ENCODE measurements at regions not wholly inside any gene's neighbourhood (a gene's known extent, or its start where the extent isn't known, plus 50 kb on each side); places are given as distances from the start of the nearest gene placed in this dataset.

DNA sequence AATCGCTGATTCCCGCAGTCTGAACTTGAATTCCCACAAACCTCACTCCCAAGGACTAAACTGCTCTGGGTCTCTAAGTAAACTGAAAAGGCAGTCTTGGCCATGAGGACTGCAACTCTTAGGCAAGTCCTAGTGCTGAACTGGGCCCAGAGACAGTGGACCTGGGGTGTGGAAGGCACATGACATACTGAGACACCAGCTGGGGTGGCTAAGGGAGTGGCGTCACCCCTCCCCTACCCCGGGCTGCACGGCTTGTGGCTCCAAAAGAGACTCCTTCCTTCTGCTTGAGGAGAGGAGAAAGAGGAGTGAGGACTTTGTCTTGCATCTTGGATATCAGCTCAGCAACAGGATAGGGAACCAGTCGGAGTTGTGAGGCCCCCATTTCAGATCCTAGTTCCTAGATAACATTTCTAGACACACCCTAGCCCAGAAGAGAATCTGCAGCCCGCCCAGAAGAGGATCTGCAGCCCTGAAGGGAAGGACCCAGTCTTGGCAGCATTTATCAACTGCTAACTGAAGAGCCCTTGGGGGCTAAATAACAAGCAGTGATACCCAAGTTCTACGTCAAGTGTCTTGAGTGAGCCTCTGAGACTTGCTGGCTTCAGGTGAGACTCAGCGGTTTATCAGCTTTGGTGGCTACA, 110.7 kb upstream of the C3orf80 start:
- Histone ChIP-seq H3K4me3 (no peak overlapping the region), H3K27ac (no peak overlapping the region)
- DNase-seq (ENCODE audit: low spot score), result peak; percentile 31
- TF ChIP-seq, protein P1, sequence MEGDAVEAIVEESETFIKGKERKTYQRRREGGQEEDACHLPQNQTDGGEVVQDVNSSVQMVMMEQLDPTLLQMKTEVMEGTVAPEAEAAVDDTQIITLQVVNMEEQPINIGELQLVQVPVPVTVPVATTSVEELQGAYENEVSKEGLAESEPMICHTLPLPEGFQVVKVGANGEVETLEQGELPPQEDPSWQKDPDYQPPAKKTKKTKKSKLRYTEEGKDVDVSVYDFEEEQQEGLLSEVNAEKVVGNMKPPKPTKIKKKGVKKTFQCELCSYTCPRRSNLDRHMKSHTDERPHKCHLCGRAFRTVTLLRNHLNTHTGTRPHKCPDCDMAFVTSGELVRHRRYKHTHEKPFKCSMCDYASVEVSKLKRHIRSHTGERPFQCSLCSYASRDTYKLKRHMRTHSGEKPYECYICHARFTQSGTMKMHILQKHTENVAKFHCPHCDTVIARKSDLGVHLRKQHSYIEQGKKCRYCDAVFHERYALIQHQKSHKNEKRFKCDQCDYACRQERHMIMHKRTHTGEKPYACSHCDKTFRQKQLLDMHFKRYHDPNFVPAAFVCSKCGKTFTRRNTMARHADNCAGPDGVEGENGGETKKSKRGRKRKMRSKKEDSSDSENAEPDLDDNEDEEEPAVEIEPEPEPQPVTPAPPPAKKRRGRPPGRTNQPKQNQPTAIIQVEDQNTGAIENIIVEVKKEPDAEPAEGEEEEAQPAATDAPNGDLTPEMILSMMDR (IDR thresholded peaks at IDR 0.05), result no peak

DNA sequence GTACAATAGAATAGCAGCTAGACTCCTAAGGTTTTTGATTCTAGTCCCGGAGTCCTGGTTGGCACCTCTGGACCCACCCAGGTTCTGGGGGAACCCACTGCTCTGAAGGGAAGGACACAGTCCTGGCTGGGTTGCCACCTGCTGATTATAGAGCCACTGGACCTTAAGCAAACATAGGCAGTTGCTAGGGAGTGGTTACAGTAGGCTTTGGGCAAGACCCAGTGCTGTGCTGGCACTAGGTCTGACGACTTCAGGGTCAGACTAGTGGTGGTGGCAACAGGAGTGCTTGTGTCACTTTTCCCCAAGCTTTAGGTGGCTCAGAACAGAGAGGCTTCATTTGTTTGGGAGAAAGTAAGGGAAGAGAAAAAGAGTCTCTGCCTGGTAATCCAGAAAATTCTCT, 109.8 kb upstream of the C3orf80 start:
- no peak overlapping the region for H3K27ac ChIP-seq
- TF ChIP-seq, protein P1 (IDR thresholded peaks at IDR 0.05), result no peak
- no peak for DNase-seq (ENCODE audit: low spot score)

DNA sequence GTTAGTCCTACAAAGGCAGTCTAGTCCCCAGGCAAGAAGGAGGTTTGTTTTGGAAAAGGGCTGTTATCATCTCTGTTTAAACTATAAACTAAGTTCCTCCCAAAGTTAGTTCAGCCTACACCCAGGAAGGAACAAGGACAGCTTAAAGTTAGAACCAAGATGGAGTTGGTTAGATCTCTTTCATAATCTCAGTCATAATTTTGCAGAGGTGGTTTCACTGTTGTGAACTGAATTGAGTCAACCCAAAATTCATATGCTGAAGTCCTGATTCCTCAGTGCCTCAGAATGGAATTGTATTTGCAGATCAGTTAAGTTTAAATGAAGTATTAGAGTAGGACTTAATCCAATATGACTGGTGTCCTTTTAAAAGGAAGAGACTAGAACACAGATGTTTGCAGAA, 101.0 kb upstream of the C3orf80 start:
- no peak overlapping the region for H3K27ac ChIP-seq
- no peak for DNase-seq (ENCODE audit: low spot score)
- TF ChIP-seq, protein P1 (IDR thresholded peaks at IDR 0.05), result no peak
- no peak overlapping the region for H3K4me3 ChIP-seq

More for the DNA sequence above, 109.8 kb upstream of the C3orf80 start:
- no peak overlapping the region for H3K4me3 ChIP-seq

DNA sequence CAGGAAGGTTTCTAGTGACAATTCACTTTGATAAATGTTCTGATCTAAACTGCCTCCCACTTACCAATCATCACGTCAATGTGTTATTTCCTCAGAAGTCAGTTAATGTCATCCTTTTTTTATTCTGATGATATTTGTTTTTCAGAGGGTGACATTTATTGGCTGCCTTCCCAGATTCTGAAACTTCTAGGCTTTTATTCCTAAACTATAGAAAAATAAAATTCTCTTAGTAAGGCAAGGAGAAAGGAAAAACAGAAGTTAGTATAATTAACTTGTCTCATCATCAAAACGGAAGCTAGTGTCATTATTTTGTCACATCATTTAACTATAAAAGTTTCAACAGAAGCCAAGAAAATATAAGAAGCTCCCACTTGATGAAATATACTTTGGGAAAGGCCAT, 100.0 kb upstream of the C3orf80 start:
- Histone ChIP-seq H3K27ac (no peak overlapping the region), H3K4me3 (no peak overlapping the region)
- no peak for DNase-seq (ENCODE audit: low spot score)
- TF ChIP-seq, protein P1 (IDR thresholded peaks at IDR 0.05), result no peak

DNA sequence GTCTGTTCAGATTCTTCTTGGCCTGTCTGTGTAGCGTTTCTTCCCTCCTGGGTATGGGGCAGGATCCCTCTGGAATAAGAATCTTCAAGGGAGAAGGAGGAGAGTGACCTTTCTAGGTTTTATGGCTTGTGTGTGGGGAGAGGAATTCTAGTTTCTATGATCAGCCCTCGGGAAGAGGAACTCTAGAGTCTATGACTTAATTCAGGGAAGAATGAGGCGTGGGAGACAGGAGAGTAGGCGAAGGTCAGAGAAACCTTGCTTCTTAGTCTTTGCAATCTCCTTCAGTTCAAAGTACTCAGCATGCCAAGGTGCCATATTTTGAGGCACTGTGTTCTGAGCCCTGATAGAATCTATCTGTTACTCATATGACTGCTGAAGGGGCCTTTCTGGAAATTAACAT, 99.2 kb upstream of the C3orf80 start:
- TF ChIP-seq, protein P1 (IDR thresholded peaks at IDR 0.05), result no peak
- no peak for DNase-seq (ENCODE audit: low spot score)
- H3K27ac ChIP-seq, result no peak overlapping the region

DNA sequence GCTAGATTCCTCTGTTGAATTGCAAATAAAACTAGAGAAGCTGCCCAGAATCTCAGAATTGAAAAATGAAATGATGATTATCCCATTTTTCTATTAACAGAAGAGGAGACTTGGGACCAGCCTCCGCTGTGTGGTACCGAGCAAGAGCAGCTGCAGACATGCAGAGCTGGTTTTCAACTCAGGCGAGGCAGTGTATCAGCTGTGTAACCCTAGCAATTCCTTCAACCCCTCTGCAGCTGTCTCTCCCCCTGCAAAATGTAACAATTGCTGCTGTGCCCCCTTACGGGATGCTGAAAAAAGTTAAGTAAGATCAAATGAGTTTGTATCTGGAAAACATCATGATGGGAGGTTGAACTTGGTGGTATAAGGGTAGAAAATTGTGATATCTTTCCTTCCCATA, 98.5 kb upstream of the C3orf80 start:
- DNase-seq (ENCODE audit: low spot score), result no peak
- TF ChIP-seq, protein P1 (IDR thresholded peaks at IDR 0.05), result no peak
- H3K4me3 ChIP-seq, result no peak overlapping the region
- H3K27ac ChIP-seq, result no peak overlapping the region

More for the DNA sequence above, 99.2 kb upstream of the C3orf80 start:
- no peak overlapping the region for H3K4me3 ChIP-seq

DNA sequence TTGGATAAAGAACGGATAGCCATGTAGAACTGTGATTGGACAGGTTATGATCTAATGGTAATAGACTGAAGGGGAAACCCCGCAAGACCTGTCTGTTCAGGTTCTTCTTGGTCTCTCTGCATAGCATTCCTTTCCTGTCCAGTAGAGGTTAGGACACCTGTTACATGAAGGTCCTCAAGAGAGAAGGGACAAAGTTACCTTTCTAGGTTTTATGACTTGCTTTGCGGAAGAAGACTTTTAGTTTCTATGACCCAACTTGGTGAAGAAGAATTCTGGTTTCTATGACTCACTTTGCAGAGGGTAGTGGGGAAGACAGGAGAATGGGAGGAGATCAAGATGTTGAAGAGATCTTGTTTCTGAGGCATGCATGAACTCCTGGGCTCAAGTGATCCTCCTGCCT, 97.9 kb upstream of the C3orf80 start:
- Histone ChIP-seq H3K4me3 (no peak overlapping the region), H3K27ac (no peak overlapping the region)
- TF ChIP-seq, protein P1 (IDR thresholded peaks at IDR 0.05), result no peak
- DNase-seq (ENCODE audit: low spot score), result no peak
